ENCODE measurements at regions not wholly inside any gene's neighbourhood (a gene's known extent, or its start where the extent isn't known, plus 50 kb on each side); places are given as distances from the start of the nearest gene placed in this dataset.
A peak's percentile ranks its signal among the peaks of the same experiment; 100 is the strongest.
"Not testable (repeated sequence)": the region's sequence is repeated elsewhere in the genome, so short reads cannot be mapped to it uniquely, and the experiment has no call there.

DNA sequence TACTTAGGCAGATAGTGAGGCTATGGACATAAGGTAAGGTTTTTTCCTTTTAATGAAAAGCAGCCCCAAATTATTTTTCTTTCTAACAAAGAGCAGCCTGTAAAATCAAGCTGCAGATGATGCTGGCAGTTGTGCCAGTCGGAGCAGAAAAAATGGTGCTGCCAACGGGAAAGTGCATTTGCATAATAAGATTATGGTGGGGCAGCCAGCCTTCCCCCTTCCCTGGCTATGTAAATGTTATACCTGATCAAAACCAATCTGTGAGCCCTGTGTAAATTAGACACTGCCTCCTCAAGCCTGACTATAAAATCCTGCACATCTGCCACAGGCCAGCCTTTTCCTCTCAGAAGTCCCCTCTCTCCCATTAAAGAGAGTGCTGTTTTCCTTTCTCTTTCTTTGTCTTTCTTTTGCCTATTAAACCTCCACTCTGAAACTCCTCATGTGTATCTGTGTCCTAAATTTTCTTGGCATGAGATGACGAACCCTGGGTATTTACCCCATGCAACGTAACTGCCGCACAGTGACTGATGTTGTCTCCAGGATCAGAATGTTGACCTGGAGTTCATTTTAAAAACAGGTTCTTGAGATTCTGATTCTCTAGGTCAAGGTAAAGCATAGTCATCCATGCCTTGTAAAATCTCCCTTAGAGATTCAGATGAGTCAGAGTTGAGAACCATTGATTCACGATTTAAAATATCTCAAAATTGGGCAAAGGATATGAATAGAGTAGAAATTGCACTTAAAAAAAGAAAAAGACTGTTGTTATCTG is 167.3 kb upstream of the C1GALT1 start:
- intact Hi-C loops (cut with DNase I), result no loop called here
- no peak for ATAC-seq
- no peak for DNase-seq (ENCODE audit: low spot score)

DNA sequence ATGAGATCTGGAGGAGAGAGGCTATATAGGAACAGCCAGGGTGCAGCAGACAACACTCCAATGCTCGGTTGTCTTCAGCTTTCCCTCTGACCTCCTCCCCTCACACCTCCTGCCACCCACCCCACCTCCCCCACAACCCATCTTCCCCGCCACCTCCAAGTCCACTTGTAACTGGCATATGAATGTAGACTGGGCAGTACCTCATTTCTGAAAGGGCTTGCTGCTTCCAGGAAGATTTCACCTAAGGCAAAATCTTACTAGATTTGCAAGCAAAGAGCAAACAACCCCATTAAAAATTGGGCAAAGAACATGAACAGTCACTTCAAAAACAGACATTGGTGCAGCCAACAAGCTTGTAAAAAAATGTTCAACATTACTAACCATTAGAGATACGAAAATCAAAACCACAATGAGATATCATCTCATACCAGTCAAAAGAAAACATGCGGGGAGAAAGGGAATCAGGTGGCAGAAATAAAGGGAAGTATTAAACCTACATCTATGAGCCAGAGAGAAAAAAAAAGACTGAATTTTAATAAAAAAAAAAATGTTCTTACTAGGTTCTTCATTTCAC is 164.6 kb upstream of the C1GALT1 start:
- DNase-seq (ENCODE audit: low spot score) (no peak), ATAC-seq (no peak)
- intact Hi-C loops (cut with DNase I), result no loop called here

DNA sequence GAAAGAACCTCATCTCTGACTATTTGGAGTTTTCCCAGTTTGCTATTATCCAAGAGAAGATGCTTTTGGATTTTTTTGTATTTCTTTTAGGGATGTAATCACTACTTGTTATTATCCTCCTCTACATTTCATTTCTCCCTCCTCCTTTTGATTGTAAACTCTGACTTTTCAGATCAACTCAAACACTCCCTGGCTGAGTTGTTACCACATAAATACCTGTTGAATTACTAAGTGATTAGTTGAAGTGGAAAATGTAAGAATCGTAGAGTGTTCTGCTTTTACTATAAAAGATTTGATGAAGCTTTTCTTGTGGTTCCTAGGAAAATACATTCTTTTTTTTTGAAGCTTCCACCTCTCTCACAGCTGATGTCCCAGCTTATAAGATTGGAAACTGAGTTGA is 164.1 kb upstream of the C1GALT1 start:
- ATAC-seq, result no peak
- DNase-seq (ENCODE audit: low spot score), result no peak
- intact Hi-C loops (cut with DNase I), result no loop called here

DNA sequence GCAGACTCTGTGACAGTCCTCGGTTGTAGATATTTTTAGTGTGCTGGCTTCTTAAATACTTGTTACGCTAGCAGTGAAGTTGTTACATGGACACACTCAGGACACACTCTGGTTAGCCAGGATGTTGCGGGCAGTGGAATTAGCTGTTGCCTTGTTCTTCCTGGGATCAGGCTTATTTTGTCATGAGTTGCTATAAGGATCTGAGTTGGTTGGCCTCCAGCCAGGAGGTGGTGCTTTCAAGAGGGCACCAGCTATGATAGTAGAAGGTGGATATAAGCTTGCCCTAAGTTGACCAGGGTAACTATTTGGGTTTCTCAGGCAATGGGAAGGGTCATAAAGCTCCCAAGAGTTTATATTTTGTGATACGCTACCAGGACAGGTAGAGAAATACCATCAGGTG is 150.1 kb upstream of the C1GALT1 start:
- DNase-seq (ENCODE audit: low spot score) (no peak), ATAC-seq (no peak)
- intact Hi-C loops (cut with DNase I), result no loop called here

DNA sequence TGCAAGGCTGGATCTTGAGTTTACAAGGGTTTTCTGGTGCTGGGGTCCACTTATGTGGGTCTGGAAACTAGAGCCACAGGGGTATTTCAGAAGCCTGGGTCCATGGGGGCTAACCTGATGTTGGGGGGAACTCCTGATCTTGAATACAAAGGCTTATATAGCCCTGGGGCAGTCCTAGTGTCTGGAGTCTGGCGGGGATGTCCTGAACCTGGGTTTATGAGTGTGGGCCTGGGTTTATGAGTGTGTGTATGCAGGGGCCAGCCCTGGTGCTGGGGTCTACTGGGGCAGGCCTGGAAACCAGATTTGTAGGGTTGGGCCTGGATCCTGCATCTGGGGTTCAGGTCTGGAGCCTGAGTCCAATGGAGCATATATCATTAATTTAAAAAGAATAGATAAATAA is 146.5 kb upstream of the C1GALT1 start:
- no peak for ATAC-seq
- intact Hi-C loops (cut with DNase I), result no loop called here
- no peak for DNase-seq (ENCODE audit: low spot score)

DNA sequence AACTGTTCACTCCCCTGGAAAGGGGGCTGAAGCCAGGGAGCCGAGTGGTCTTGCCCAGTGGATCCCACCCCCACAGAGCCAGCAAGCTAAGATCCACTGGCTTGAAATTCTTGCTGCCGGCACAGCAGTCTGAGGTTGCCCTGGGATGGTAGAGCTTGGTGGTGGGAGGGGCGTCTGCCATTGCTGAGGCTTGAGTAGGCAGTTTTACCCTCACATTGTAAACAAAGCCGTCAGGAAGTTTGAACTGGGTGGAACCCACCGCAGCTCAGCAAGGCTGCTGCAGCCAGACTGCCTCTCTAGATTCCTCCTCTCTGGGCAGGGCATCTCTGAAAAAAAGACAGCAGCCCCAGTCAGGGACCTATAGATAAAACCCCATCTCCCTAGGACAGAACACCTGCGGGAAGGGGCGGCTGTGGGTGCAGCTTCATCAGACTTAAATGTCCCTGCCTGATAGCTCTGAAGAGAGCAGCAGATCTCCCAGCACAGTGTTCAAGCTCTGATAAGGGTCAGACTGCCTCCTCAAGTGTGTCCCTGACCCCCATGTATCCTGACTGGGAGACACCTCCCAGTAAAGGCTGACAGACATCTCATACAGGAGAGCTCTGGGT is 140.0 kb upstream of the C1GALT1 start:
- intact Hi-C loops (cut with DNase I); DNase-seq (ENCODE audit: low spot score); ATAC-seq: not testable (repeated sequence)

DNA sequence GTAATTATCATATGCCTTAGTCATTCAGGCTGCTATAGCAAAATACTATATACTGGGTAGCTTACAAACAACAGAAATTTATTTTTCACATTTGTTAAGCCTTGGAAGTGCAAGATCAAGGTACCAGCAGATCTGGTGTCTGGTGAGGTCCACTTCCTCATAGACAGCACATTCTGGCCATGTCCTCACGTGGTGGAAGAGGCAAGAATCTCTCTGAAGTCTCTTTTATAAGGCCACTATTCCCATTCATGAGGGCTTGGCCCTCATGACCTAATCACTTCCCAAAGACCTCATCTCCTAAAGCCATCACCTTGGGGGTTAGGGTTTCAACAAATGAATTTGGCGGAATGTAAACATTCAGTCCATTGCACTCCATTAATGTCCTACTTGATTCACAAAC is 137.5 kb upstream of the C1GALT1 start:
- ATAC-seq, result no peak
- DNase-seq (ENCODE audit: low spot score), result no peak
- intact Hi-C loops (cut with DNase I), result no loop called here

DNA sequence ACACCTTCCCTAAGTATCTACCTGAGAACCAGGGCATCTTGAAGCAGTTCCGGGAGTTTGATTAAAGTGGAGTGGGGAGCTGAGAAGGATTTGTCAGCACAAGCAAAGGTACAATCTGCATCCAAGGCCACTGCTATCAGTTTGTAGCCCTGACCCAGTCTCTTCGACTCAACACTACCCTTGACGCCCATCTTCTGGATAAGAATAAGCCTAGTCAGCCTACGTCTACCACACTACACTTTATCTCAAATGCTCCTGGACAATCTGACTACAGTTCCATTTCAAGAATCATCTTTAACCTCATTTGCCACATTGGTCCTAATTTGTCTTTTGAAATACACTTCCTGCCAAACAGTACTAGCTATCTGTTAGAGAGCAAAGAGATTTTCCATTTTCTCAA is 134.1 kb upstream of the C1GALT1 start:
- DNase-seq (ENCODE audit: low spot score) (no peak), ATAC-seq (no peak)
- intact Hi-C loops (cut with DNase I), result no loop called here

DNA sequence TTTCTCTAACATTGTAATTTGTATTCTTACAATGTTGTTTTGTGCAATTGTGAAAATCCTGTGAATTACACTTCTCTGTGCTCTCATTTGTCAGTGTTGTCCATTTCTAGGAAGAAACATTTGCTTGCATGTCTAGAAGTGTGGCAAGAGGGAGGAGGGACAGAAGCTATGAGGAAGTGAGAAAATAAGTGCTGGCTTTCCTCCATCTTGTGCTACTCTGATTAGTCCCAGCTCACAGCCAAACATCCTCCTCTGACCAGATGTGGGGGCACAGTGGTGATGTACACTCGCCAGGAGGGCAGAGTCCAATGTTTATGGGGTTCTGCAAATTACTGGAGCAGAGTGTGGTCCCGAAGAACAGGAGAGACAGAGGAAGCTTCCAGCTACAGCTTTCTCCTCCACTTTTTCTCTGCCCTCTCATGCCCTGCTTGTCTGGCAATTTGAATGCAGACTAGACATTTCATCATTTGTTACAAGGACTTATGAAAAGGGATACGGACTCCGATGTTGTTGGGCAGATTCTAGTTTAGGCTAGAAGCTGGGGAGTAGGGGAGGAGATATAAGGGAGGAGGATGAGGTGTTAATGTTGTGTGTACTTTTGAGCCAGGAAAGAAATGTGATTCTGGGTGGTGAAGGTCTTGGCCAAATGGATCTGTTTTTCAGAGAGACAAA is 131.0 kb upstream of the C1GALT1 start:
- DNase-seq (ENCODE audit: low spot score) (no peak), ATAC-seq (peak; percentile 56)
- intact Hi-C loops (cut with DNase I), result no loop called here

DNA sequence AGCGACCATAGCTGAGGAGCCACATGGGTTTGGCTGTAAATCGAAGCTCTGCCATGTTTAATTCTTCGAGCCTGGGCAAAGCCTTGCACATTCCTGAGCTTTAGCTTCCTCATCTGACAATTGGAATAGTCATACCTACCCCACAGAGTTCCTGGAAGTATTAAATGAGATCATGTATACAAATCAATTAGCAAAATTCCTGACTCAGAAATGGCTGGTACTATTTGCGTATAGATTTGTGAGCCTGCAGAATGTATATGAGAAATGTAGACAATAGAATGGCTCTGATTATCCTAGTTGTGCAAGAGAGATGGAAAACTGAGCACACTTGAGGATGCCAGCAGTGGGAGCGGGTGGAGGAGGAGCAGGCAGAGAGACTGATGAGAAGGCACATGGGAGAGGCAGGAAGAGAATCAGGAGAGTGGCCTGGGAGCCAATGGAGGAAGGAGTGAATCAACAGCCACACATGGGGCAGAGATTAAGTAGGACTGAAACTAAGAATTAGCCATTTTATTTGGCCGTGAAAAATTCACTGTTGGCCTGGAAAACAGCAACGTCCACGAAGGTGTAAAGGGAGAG is 128.0 kb upstream of the C1GALT1 start:
- ATAC-seq, result no peak
- no peak for DNase-seq (ENCODE audit: low spot score)
- intact Hi-C loops (cut with DNase I), result no loop called here

DNA sequence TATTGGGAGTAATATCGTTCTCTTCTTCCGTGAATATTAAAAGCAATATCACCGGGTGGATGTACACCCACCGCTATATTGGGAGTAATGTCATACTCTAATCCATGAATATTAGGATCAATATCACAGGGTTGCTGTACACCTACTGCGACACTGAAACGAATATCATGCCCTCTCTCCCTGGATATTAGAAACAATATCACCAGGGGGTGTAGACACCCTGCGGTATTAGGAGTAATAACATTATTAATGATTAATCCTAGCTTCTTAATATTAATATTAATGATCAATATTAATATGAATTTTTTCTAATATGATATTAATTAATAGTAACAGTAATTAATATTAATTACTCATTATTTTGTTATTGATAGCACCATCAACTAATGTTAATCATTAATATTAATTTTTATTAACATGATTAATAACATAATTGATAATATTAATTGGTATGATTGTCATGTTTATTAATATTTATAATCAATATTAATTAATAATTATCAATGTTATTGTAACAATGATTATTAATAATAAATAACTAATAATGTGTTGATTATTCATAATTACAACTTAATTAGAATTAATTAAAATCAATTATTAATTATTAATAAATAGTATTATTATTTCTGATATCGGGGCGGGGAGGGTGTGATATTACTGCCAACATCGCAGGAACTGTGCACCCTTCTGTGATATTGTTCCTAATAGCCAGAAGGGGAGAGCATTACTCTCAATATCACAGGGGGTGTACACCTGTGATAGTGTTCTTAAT is 121.3 kb upstream of the C1GALT1 start:
- intact Hi-C loops (cut with DNase I), result no loop called here
- no peak for ATAC-seq

DNA sequence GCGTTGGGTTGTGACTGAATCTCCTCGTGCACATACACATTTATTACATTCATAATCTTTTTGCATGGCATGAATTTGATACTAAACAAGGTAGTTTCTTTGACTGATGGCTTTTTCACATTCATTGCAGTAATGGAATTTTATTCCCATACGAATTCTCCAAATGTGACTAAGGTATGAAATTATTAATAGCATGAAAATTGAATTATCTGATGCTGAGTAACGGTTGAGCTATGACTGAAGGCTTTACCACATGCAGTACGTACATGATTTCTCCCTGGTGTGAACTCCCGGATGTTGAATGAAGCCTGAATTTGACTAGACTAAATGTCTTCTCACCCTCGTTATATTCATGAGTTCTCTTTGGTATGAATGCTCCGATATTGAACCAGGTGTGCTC is 104.4 kb upstream of the C1GALT1 start:
- ATAC-seq, result no peak
- DNase-seq (ENCODE audit: low spot score), result no peak
- intact Hi-C loops (cut with DNase I), result no loop called here

More for the DNA sequence above, 121.3 kb upstream of the C1GALT1 start:
- no peak for DNase-seq (ENCODE audit: low spot score)

DNA sequence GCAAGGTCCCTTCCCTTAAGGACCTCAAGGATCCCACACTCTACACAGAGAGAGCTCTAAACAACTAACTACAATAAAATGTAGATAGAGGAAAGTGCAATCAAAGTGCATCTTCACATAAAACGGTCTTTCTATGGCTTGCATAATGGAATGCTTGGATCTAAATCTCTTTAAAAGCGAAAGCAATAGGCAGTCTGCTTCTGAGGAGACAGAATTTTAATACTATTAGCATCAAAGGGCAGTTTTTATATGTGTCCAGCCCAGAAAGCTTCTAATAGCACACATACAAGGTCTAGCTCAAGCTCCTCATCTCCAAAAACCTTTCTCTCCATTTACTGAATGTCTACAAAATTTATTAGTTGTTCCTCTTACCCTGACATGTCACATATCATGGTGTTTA is 101.5 kb upstream of the C1GALT1 start:
- ATAC-seq, result no peak
- intact Hi-C loops (cut with DNase I), result no loop called here
- no peak for DNase-seq (ENCODE audit: low spot score)

DNA sequence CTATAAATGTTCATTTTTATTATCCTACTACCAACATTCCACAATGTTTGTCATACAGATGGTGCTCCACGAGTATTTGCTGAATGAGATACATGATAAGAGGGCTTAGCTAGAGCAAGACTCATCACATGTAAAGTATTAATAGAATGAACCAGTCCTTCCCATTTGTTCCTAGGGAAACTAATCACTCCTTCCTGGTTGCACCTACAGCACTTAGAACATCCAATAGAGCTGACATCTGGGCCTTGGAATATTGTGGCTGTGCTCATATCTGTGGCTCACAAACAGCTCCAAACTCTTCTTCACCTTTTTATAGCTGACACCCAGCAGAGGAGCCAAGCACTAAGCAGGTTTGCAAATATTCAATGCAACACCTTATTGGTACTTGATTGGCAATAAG is 91.9 kb upstream of the C1GALT1 start:
- intact Hi-C loops (cut with DNase I), result no loop called here
- ATAC-seq, result no peak

DNA sequence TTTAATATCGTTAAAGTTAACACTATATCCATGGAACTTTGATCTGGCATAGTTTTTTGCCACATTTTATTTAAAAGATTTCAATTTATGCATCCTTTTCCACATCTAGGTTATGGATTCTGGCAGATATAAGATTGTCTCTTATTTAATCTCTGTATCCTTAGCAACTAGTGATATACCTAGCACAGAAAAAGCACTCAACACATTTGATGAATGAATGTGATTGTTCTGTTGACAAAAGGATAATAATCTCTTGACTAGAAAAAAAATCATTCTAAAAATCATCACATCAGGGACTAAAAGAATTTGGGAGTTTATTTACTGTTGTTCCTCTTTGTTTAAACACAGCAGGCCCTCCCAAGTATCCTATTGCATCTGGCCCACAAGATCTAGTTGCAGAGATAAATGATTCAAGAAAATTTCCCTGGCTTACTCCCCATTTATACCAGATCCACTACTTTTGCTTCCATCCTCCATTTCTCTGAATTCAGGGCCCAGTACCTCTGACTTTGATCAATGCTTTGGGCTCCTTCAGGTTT is 84.0 kb upstream of the C1GALT1 start:
- DNase-seq (ENCODE audit: low spot score) (no peak), ATAC-seq (no peak)
- intact Hi-C loops (cut with DNase I), result no loop called here

More for the DNA sequence above, 91.9 kb upstream of the C1GALT1 start:
- no peak for DNase-seq (ENCODE audit: low spot score)

DNA sequence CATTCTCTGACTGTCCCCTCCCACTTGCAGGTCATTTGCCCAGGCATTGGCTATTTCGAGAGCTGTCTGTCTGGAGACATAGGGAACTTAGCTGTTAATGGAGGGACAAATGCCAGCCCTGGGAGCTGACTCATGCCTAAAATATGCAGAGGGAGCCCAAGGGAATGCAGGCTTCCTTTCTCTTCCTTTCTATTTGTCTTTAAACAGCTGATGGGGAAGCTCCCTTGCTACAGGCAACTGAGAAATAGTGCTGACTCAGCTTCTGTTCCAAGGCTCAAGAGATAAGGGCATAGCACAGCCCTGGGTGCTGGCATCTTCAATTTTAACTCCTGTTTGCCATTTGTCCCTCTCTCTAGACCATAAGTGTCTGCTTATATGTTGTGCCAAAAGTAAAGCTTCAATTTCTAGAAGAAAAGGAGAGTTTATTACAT is 82.7 kb upstream of the C1GALT1 start:
- ATAC-seq (peak; percentile 92), DNase-seq (ENCODE audit: low spot score) (peak; percentile 75)
- intact Hi-C loops (cut with DNase I), result no loop called here

DNA sequence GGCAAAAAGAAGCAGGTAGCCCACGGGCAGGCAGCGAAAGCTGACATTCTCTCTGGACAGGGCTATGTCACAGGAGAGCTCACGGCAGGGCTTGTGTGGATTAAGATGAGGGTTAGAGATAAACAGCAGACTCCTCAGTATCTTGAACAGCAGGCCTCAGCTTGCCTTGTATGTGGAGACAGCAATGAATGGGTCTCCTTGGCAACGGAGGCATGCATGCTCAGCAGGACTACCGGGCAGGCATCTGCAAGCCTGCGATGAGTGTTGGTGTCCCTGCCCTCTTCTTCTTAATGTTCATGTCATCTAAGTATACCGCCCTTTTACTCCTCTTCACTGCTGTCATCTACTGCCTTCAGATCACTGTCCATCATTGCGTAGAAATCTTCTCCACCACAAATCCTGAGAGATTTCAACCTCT is 81.9 kb upstream of the C1GALT1 start:
- DNase-seq (ENCODE audit: low spot score) (no peak), ATAC-seq (no peak)
- intact Hi-C loops (cut with DNase I), result no loop called here

DNA sequence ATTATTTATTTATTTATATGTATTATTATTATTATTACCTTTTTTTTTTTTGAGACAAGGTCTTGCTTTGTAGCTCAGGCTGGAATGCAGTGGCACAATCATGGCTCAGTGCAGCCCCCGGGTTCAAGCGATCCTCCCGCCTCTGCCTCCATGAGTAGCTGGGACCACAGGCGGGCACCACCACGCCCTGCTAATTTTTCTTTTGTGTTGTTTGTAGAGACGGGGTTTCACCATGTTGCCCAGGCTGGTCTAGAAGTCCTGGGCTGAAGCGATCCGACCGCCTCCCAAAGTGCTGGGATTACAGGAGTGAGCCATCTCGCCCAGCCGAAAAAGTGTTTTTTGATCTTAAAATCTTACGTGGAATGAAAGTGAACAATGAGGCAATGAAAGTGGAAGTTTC is 79.4 kb upstream of the C1GALT1 start:
- DNase-seq (ENCODE audit: low spot score) (no peak), ATAC-seq (no peak)
- intact Hi-C loops (cut with DNase I), result no loop called here

Data from sciatic nerve (tissue), 2 donors.